Neural cell (in vitro differentiated cells): ENCODE measurements at regions not wholly inside any gene's neighbourhood (a gene's known extent, or its start where the extent isn't known, plus 50 kb on each side); places are given as distances from the start of the nearest gene placed in this dataset.

ENCODE experiments used
- CTCF ChIP-seq: fragments of 450-650 bp; IDR thresholded peaks from 2 replicates; pipeline ENCODE4 v1.5.1; 2014; ENCODE audit warnings: antibody characterized with exemption, mild to moderate bottlenecking, moderate library complexity; ENCODE audit not compliant: poor library complexity, severe bottlenecking
- EZH2 ChIP-seq: fragments of 200-600, 300-800 bp; shearing (Covaris generic), sonication (generic); IDR thresholded peaks from 2 replicates; pipeline ENCODE4 v1.6.1; 2014; ENCODE audit warnings: antibody characterized with exemption, low read length, borderline replicate concordance, mild to moderate bottlenecking; ENCODE audit not compliant: insufficient read depth, poor library complexity, severe bottlenecking
- MXI1 ChIP-seq: fragments of 450-650 bp; conservative IDR thresholded peaks from 2 replicates; pipeline ENCODE4 v1.6.1; 2014; ENCODE audit warnings: antibody characterized with exemption, mild to moderate bottlenecking; ENCODE audit not compliant: poor library complexity, severe bottlenecking
- POLR2AphosphoS5 ChIP-seq: IDR thresholded peaks from 2 replicates; pipeline ENCODE4 v1.6.1; 2012
- RAD21 ChIP-seq: fragments of 450-650 bp; conservative IDR thresholded peaks from 2 replicates; pipeline ENCODE4 v1.6.1; 2014; ENCODE audit warnings: antibody characterized with exemption, mild to moderate bottlenecking, moderate library complexity
- SMC3 ChIP-seq: fragments of 450-650 bp; conservative IDR thresholded peaks from 2 replicates; pipeline ENCODE4 v1.6.1; 2014; ENCODE audit warnings: antibody characterized with exemption, mild to moderate bottlenecking, moderate library complexity; ENCODE audit not compliant: poor library complexity
- TAF1 ChIP-seq: IDR thresholded peaks from 2 replicates; pipeline ENCODE4 v1.6.1; 2012; ENCODE audit warnings: low read depth

- TF ChIP-seq CTCF, result no peak
- no peak for TF ChIP-seq EZH2
- no peak for TF ChIP-seq MXI1
- no peak for TF ChIP-seq RAD21
- TF ChIP-seq SMC3, result no peak
- TF ChIP-seq POLR2AphosphoS5, result no peak
- no peak for TF ChIP-seq TAF1
Observed at GRCh38 chr2:48016225-48017019, 110.1 kb upstream of the FBXO11 start.
